Spleen (tissue), 11 donors: ENCODE measurements at regions not wholly inside any gene's neighbourhood (a gene's known extent, or its start where the extent isn't known, plus 50 kb on each side); places are given as distances from the start of the nearest gene placed in this dataset.

Experiments used
- DNase-seq: peaks from one replicate; pipeline ENCODE4 v3.0.0-alpha.2; 2020
- H3K27ac ChIP-seq, 8 donors: fragments of 200-600 bp; sonication (generic) in 7 of 8; 1 replicate in 4 of 8; 2 replicates in 4 of 8; pipeline versions ENCODE4 v1.5.0 to v1.8.0; 2016 to 2021; ENCODE audit warnings: inconsistent platforms in 4 of 8, mild to moderate bottlenecking in 4 of 8, moderate library complexity in 1 of 8
- H3K27me3 ChIP-seq, 7 donors: fragments of 200-600 bp; sonication (generic) in 6 of 7; replicated peaks in 1 of 7; 1 replicate in 4 of 7; 2 replicates in 3 of 7; pipeline versions ENCODE4 v1.5.0 to v1.8.0; 2016 to 2021; ENCODE audit warnings: inconsistent platforms in 3 of 7, mild to moderate bottlenecking in 1 of 7
- H3K36me3 ChIP-seq, 6 donors: fragments of 200-600 bp; sonication (generic) in 5 of 6; 1 replicate in 4 of 6; 2 replicates in 2 of 6; pipeline versions ENCODE4 v1.5.0 to v1.8.0; 2016 to 2021; ENCODE audit warnings: inconsistent platforms in 2 of 6
- H3K4me1 ChIP-seq, 6 donors: fragments of 200-600 bp; sonication (generic) in 5 of 6; 1 replicate in 3 of 6; 2 replicates in 3 of 6; pipeline versions ENCODE4 v1.5.0 to v1.8.0; 2016 to 2021; ENCODE audit warnings: inconsistent platforms in 3 of 6
- H3K4me3 ChIP-seq, 8 donors: fragments of 200-600 bp; sonication (generic) in 7 of 8; 1 replicate in 4 of 8; 2 replicates in 4 of 8; pipeline versions ENCODE4 v1.5.0 to v1.8.0; 2016 to 2021; ENCODE audit warnings: inconsistent platforms in 4 of 8, mild to moderate bottlenecking in 4 of 8, moderate library complexity in 2 of 8
- H3K9me3 ChIP-seq, 8 donors: fragments of 200-600 bp; sonication (generic) in 7 of 8; 1 replicate in 4 of 8; 2 replicates in 4 of 8; pipeline versions ENCODE4 v1.5.0 to v1.8.0; 2016 to 2021; ENCODE audit warnings: inconsistent platforms in 4 of 8
- POLR2A ChIP-seq, 3 donors: fragments of 450-650 bp; IDR thresholded peaks; one replicate each; pipeline ENCODE4 v1.5.1; 2017; ENCODE audit warnings: antibody characterized with exemption in 3 of 3, mild to moderate bottlenecking in 1 of 3
- POLR2AphosphoS5 ChIP-seq, 3 donors: sonication (generic); formaldehyde crosslinking; IDR thresholded peaks; one replicate each; pipeline ENCODE4 v1.5.1; 2017; ENCODE audit warnings: antibody characterized with exemption in 3 of 3
- WGBS, 5 donors: extraction: QIAGEN DNeasy Blood & Tissue Kit in 3 of 5; methylation state at CpG; one replicate each; pipeline versions ENCODE4 v1.1.5 to v1.1.7; 2013 to 2018; 5-methylcytosine and 5-hydroxymethylcytosine counted together
- intact Hi-C: fragments of 100-400 bp; cut with DNase I; formaldehyde crosslinking; loops from one replicate; pipeline ENCODE4 v1.15.0; 2023; ENCODE audit warnings: low total_unique reads
- TF ChIP-seq, protein P1 (sequence below), 11 experiments: fragments of 200-600 bp in 7 of 11; fragments of 450-650 bp in 4 of 11; sonication (generic) in 4 of 11; IDR thresholded peaks in 8 of 11; conservative IDR thresholded peaks in 3 of 11; 1 replicate in 7 of 11; 2 replicates in 4 of 11; pipeline versions ENCODE4 v1.4.0 to v1.8.0; 2016 to 2021; ENCODE audit warnings: antibody characterized with exemption in 11 of 11, inconsistent platforms in 4 of 11, mild to moderate bottlenecking in 1 of 11
- donor health status: healthy with polysubstance abuse.
- donor health status: DM: no; HTN: no; CAD: no; lungs with moderate emphysema.
- donor health status: DM: no; HTN: no; CAD: no.
- donor health status: Bipolar disorder and iron deficiency.
- donor health status: healthy.
- donor health status: DM: no; HTN: no; CAD: no.
- donor health status: DM: yes; HTN: yes; CAD: no.

DNA sequence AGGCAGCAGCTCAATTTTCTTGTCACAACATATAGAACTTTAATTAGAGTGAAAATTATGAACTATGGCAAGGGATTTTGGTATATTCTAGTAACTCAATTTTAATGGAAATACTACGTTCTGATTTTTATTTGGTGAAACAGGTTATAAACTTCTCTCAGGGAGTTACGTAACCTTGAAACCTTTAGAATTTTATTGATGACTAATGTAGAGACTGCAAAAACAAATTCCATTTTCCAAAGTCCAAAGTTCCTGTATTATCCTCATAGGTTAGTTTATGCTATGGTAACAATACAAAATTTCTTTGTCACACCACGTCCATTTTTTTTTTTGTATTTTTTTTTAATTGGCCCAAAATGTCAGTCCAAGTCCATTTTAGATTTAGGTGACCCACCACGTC is 185.7 kb downstream of the KLF5 start:
- DNase-seq: no peak
- 81 to 93% (median 88%) methylated on average over 4 of the region's 4 CpGs for whole genome bisulfite sequencing, 5 donors
- Histone ChIP-seq H3K27me3 (no peaks in the 10 kb centered on the region), H3K9me3 (no peaks in the 10 kb centered on the region), H3K27ac (no peak overlapping the region), H3K4me3 (no peak overlapping the region), H3K4me1 (no peaks in the 10 kb centered on the region), H3K36me3 (no peaks in the 10 kb centered on the region)
- TF ChIP-seq POLR2AphosphoS5 (IDR thresholded peaks at IDR 0.05) (no peak), POLR2A (IDR thresholded peaks at IDR 0.05) (no peak)
- TF ChIP-seq, protein P1, sequence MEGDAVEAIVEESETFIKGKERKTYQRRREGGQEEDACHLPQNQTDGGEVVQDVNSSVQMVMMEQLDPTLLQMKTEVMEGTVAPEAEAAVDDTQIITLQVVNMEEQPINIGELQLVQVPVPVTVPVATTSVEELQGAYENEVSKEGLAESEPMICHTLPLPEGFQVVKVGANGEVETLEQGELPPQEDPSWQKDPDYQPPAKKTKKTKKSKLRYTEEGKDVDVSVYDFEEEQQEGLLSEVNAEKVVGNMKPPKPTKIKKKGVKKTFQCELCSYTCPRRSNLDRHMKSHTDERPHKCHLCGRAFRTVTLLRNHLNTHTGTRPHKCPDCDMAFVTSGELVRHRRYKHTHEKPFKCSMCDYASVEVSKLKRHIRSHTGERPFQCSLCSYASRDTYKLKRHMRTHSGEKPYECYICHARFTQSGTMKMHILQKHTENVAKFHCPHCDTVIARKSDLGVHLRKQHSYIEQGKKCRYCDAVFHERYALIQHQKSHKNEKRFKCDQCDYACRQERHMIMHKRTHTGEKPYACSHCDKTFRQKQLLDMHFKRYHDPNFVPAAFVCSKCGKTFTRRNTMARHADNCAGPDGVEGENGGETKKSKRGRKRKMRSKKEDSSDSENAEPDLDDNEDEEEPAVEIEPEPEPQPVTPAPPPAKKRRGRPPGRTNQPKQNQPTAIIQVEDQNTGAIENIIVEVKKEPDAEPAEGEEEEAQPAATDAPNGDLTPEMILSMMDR (IDR thresholded peaks at IDR 0.05 in 8 of 11, conservative IDR thresholded peaks at IDR 0.05 in 3 of 11): no peak
- intact Hi-C loops: no loop called here

- no peaks in the 10 kb centered on the region for H3K27me3 ChIP-seq
- no peaks in the 10 kb centered on the region for H3K4me1 ChIP-seq
- TF ChIP-seq, protein P1 (IDR thresholded peaks at IDR 0.05 in 8 of 11, conservative IDR thresholded peaks at IDR 0.05 in 3 of 11): no peak
- no peak for TF ChIP-seq POLR2AphosphoS5 (IDR thresholded peaks at IDR 0.05)
Observed at GRCh38 chr13:73242515-73243015, 183.8 kb downstream of the KLF5 start.

GRCh38 chr13:73240193-73240592 is 181.4 kb downstream of the KLF5 start:
- no peaks in the 10 kb centered on the region for H3K4me1 ChIP-seq
- no peak for DNase-seq
- no peak overlapping the region for H3K4me3 ChIP-seq
- H3K9me3 ChIP-seq: no peaks in the 10 kb centered on the region
- no peak overlapping the region for H3K27ac ChIP-seq
- 59 to 82% (median 76%) methylated on average over 1 of the region's 1 CpG for WGBS, 5 donors
- no peaks in the 10 kb centered on the region for H3K27me3 ChIP-seq
- no peaks in the 10 kb centered on the region for H3K36me3 ChIP-seq
- no peak for TF ChIP-seq POLR2AphosphoS5 (IDR thresholded peaks at IDR 0.05)
- no peak for TF ChIP-seq POLR2A (IDR thresholded peaks at IDR 0.05)
- TF ChIP-seq, protein P1 (IDR thresholded peaks at IDR 0.05 in 8 of 11, conservative IDR thresholded peaks at IDR 0.05 in 3 of 11): no peak
- intact Hi-C loops: no loop called here

More at GRCh38 chr13:73242515-73243015, 183.8 kb downstream of the KLF5 start:
- intact Hi-C loops: no loop called here
- 59 to 82% (median 72%) methylated on average over 2 of the region's 2 CpGs for WGBS, 5 donors
- no peak overlapping the region for H3K27ac ChIP-seq
- H3K4me3 ChIP-seq: no peak overlapping the region
- no peaks in the 10 kb centered on the region for H3K36me3 ChIP-seq
- H3K9me3 ChIP-seq: no peaks in the 10 kb centered on the region
- no peak for DNase-seq

GRCh38 chr13:73235385-73235784 is 176.6 kb downstream of the KLF5 start:
- Histone ChIP-seq H3K36me3 (no peaks in the 10 kb centered on the region), H3K27ac (no peak overlapping the region), H3K4me1 (peaks cover 0 to 16% (median 0%) of the 10 kb centered on the region in 6 donors), H3K4me3 (no peak overlapping the region), H3K27me3 (no peaks in the 10 kb centered on the region), H3K9me3 (no peaks in the 10 kb centered on the region)
- 91 to 95% (median 94%) methylated on average over 13 of the region's 13 CpGs for WGBS, 5 donors
- intact Hi-C loops: no loop called here
- TF ChIP-seq POLR2AphosphoS5 (IDR thresholded peaks at IDR 0.05): no peak
- TF ChIP-seq, protein P1 (IDR thresholded peaks at IDR 0.05 in 8 of 11, conservative IDR thresholded peaks at IDR 0.05 in 3 of 11): no peak
- TF ChIP-seq POLR2A (IDR thresholded peaks at IDR 0.05): no peak
- DNase-seq: no peak
